H1 (cell line): ENCODE measurements at regions not wholly inside any gene's neighbourhood (a gene's known extent, or its start where the extent isn't known, plus 50 kb on each side); places are given as distances from the start of the nearest gene placed in this dataset.

Experiments used
- CTCF ChIA-PET: fragments of 300-600 bp; sonication (Branson Sonifier 250); formaldehyde crosslinking; loops from one replicate; lab custom pipeline; 2021; ENCODE audit not compliant: partially characterized antibody; lab: Charles Lee
- POLR2A ChIA-PET: fragments of 300-600 bp; sonication (Branson Sonifier 250); formaldehyde crosslinking; loops from one replicate; lab custom pipeline; 2021; ENCODE audit warnings: inconsistent platforms; ENCODE audit not compliant: partially characterized antibody; lab: Charles Lee
- DNase-seq, 2 experiments: peaks; one replicate each; pipeline versions ENCODE4 v3.0.0 to v3.0.0-alpha.2; 2010 to 2022; ENCODE audit warnings: low spot score in 2 of 2, low read depth in 1 of 2, mixed read lengths in 1 of 2
- FAIRE-seq: peaks from 2 replicates; lab custom pipeline; 2011; peaks lifted over from hg19 to GRCh38; lab: Jason Lieb, UNC
- H2AFZ ChIP-seq: 2 replicates; pipeline ENCODE4 v1.8.1; 2012; ENCODE audit warnings: low read length, inconsistent platforms
- H2AK5ac ChIP-seq: 2 replicates; pipeline ENCODE4 v1.6.1; 2013; ENCODE audit warnings: low read depth, low read length
- H2BK120ac ChIP-seq: replicated peaks from 2 replicates; pipeline ENCODE3; 2013; ENCODE audit warnings: low read depth, low read length, inconsistent platforms
- H2BK12ac ChIP-seq: 2 replicates; pipeline ENCODE4 v1.6.1; 2013; ENCODE audit warnings: low read depth, low read length
- H2BK15ac ChIP-seq: 2 replicates; pipeline ENCODE4 v1.6.1; 2013; ENCODE audit warnings: low read length
- H2BK20ac ChIP-seq: 2 replicates; pipeline ENCODE4 v1.6.1; 2013; ENCODE audit warnings: low read length
- H2BK5ac ChIP-seq: 2 replicates; pipeline ENCODE4 v1.6.1; 2013; ENCODE audit warnings: low read depth, low read length
- H3K14ac ChIP-seq: 2 replicates; pipeline ENCODE4 v1.6.1; 2013; ENCODE audit warnings: inconsistent platforms; ENCODE audit not compliant: insufficient read length
- H3K18ac ChIP-seq: 2 replicates; pipeline ENCODE4 v1.6.1; 2013; ENCODE audit warnings: low read length; ENCODE audit errors: extremely low read depth
- H3K23ac ChIP-seq: 2 replicates; pipeline ENCODE4 v1.6.1; 2013; ENCODE audit warnings: inconsistent platforms; ENCODE audit not compliant: insufficient read length
- H3K23me2 ChIP-seq: 2 replicates; pipeline ENCODE4 v1.6.1; 2013; ENCODE audit warnings: low read depth, low read length
- H3K27ac ChIP-seq: 2 replicates; pipeline ENCODE4 v1.6.1; 2011; ENCODE audit warnings: low read depth, low read length, inconsistent platforms
- H3K27me3 ChIP-seq, 4 experiments: replicated peaks in 1 of 4; 1 replicate in 1 of 4; 2 replicates in 3 of 4; pipeline versions ENCODE4 v1.6.1 to v1.8.1; 2011 to 2013; ENCODE audit warnings: low read length in 3 of 4, mild to moderate bottlenecking in 3 of 4, inconsistent platforms in 2 of 4, mixed read lengths in 2 of 4, moderate library complexity in 1 of 4; ENCODE audit not compliant: control insufficient read depth in 3 of 4, insufficient read depth in 3 of 4; ENCODE audit errors: extremely low read depth in 1 of 4
- H3K36me3 ChIP-seq, 4 experiments: 2 replicates each; pipeline versions ENCODE4 v1.6.1 to v1.8.1; 2011 to 2013; ENCODE audit warnings: mild to moderate bottlenecking in 4 of 4, low read length in 3 of 4, moderate library complexity in 2 of 4, control low read depth in 1 of 4, inconsistent platforms in 1 of 4; ENCODE audit not compliant: insufficient read depth in 4 of 4, control insufficient read depth in 2 of 4
- H3K4ac ChIP-seq: replicated peaks from 2 replicates; pipeline ENCODE3; 2013; ENCODE audit warnings: low read length, low read depth, mixed read lengths, inconsistent platforms; ENCODE audit not compliant: insufficient read length
- H3K4me1 ChIP-seq, 4 experiments: replicated peaks in 1 of 4; 1 replicate in 1 of 4; 2 replicates in 3 of 4; pipeline versions ENCODE4 v1.6.1 to v1.8.1; 2011 to 2013; ENCODE audit warnings: low read length in 3 of 4, inconsistent platforms in 2 of 4, mixed read lengths in 1 of 4; ENCODE audit not compliant: insufficient read depth in 4 of 4, control insufficient read depth in 3 of 4
- H3K4me2 ChIP-seq, 2 experiments: 2 replicates each; pipeline versions ENCODE4 v1.6.1 to v1.8.1; 2011 to 2013; ENCODE audit warnings: low read depth in 2 of 2, low read length in 2 of 2, control low read depth in 1 of 2, inconsistent platforms in 1 of 2, mild to moderate bottlenecking in 1 of 2; ENCODE audit not compliant: insufficient read depth in 1 of 2
- H3K4me3 ChIP-seq, 4 experiments: fragments of 200-600, 300-600 bp in 1 of 4; sonication (generic), shearing (Covaris generic), sonication (Bioruptor Twin) in 1 of 4; 2 replicates each; pipeline versions ENCODE4 v1.5.1 to v1.8.1; 2011 to 2016; ENCODE audit warnings: low read length in 4 of 4, low read depth in 3 of 4, control low read depth in 2 of 4, inconsistent platforms in 2 of 4, mild to moderate bottlenecking in 2 of 4, mixed read lengths in 1 of 4, moderate library complexity in 1 of 4; ENCODE audit not compliant: insufficient read depth in 2 of 4; ENCODE audit errors: extremely low read depth in 1 of 4
- H3K56ac ChIP-seq: replicated peaks from 2 replicates; pipeline ENCODE3; 2013; ENCODE audit warnings: low read depth, mild to moderate bottlenecking, mixed read lengths, low read length, inconsistent platforms; ENCODE audit not compliant: insufficient read length
- H3K79me1 ChIP-seq: 2 replicates; pipeline ENCODE4 v1.6.1; 2013; ENCODE audit warnings: low read depth, low read length, control low read depth
- H3K79me2 ChIP-seq, 2 experiments: 2 replicates each; pipeline versions ENCODE4 v1.6.1 to v1.8.1; 2012 to 2013; ENCODE audit warnings: low read length in 2 of 2, mild to moderate bottlenecking in 2 of 2, inconsistent platforms in 1 of 2; ENCODE audit not compliant: insufficient read depth in 2 of 2, control insufficient read depth in 1 of 2
- H3K9ac ChIP-seq, 4 experiments: replicated peaks in 1 of 4; 1 replicate in 1 of 4; 2 replicates in 3 of 4; pipeline versions ENCODE4 v1.6.1 to v1.8.1; 2011 to 2013; ENCODE audit warnings: low read depth in 3 of 4, low read length in 3 of 4, control low read depth in 2 of 4, mild to moderate bottlenecking in 2 of 4, moderate library complexity in 2 of 4, inconsistent platforms in 1 of 4; ENCODE audit errors: extremely low read depth in 1 of 4
- H3K9me3 ChIP-seq, 2 experiments: 2 replicates each; pipeline versions ENCODE4 v1.6.1 to v1.8.1; 2012 to 2013; ENCODE audit warnings: mild to moderate bottlenecking in 2 of 2, moderate library complexity in 2 of 2, control low read depth in 1 of 2, inconsistent platforms in 1 of 2, low read depth in 1 of 2, low read length in 1 of 2, mixed read lengths in 1 of 2; ENCODE audit not compliant: insufficient read depth in 2 of 2
- H4K20me1 ChIP-seq, 2 experiments: replicated peaks in 1 of 2; 2 replicates each; pipeline versions ENCODE3 to v1.8.1; 2011 to 2013; ENCODE audit warnings: inconsistent platforms in 2 of 2, low read length in 2 of 2, mild to moderate bottlenecking in 1 of 2; ENCODE audit not compliant: insufficient read depth in 2 of 2, control insufficient read depth in 1 of 2
- H4K5ac ChIP-seq: 2 replicates; pipeline ENCODE4 v1.6.1; 2013; ENCODE audit warnings: low read length, low read depth, mixed read lengths, inconsistent platforms; ENCODE audit not compliant: insufficient read length
- H4K8ac ChIP-seq: 2 replicates; pipeline ENCODE4 v1.8.0; 2013; ENCODE audit warnings: mild to moderate bottlenecking, moderate library complexity, low read length, inconsistent platforms; ENCODE audit not compliant: insufficient read depth; ENCODE audit errors: extremely low read depth
- H4K91ac ChIP-seq: replicated peaks from 2 replicates; pipeline ENCODE3; 2013; ENCODE audit warnings: low read length, mixed read lengths, inconsistent platforms; ENCODE audit not compliant: insufficient read length
- KDM5A ChIP-seq: fragments of 200-600 bp; IDR thresholded peaks from 2 replicates; pipeline ENCODE4 v1.7.1; 2012; ENCODE audit warnings: mild to moderate bottlenecking, low read length, inconsistent platforms, mixed read lengths
- SIN3A ChIP-seq, 2 experiments: IDR thresholded peaks in 1 of 2; conservative IDR thresholded peaks in 1 of 2; 2 replicates each; pipeline ENCODE4 v1.6.1; 2011 to 2012; ENCODE audit warnings: low read length in 2 of 2, improper control_type of control experiment in 1 of 2, low read depth in 1 of 2, mild to moderate bottlenecking in 1 of 2
- SIRT6 ChIP-seq: IDR thresholded peaks from one replicate; pipeline ENCODE4 v1.7.1; 2012; ENCODE audit warnings: low read length, inconsistent platforms
- WGBS, 2 experiments: shearing (Covaris generic) in 1 of 2; methylation state at CpG; one replicate each; pipeline versions ENCODE4 v1.1.6 to v1.1.7; 2013 to 2015; ENCODE audit warnings: low lambda C conversion rate in 2 of 2, mixed read lengths in 2 of 2, inconsistent platforms in 1 of 2, low coverage in 1 of 2, missing lambda C conversion rate in 1 of 2; ENCODE audit not compliant: insufficient replicate concordance in 2 of 2, insufficient coverage in 1 of 2, insufficient read length in 1 of 2; ENCODE audit errors: extremely low coverage in 1 of 2, missing lambda C conversion rate in 1 of 2; 5-methylcytosine and 5-hydroxymethylcytosine counted together
- TF ChIP-seq, protein P1 (sequence below): IDR thresholded peaks from 2 replicates; pipeline ENCODE4 v1.6.1; 2012; ENCODE audit warnings: low read length, inconsistent platforms

DNA sequence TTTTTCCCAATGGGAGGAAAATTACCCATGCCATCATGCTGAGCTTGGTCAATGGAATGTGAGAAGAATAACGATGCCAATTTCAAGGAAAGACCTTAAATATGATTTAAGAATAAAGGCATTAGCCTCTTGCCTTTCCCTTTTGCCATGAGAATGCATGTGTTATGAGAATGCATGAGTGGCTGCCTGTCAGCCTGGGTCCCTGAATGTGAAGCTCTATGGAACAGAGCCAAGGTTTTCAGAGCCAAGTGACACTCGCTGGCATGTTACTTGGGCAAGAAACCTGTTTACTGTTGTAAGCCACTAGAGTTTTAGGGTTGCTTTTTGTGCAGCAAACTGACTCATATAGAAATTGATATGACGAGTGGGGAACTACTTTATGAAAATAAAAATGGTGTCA is 75.7 kb downstream of the JRKL start:
- Histone ChIP-seq H3K27me3 (peaks cover 0 to 2% (median 0%) of the 10 kb centered on the region in 4 experiments; a peak in 1 of 7 replicates), H4K8ac (no peak overlapping the region), H3K4ac (no peak overlapping the region), H4K5ac (no peak overlapping the region), H3K79me2 (no peaks in the 10 kb centered on the region), H2AK5ac (no peak overlapping the region), H3K27ac (no peak overlapping the region), H2BK5ac (no peak overlapping the region), H3K4me3 (no peak overlapping the region), H3K18ac (no peak overlapping the region), H2BK12ac (no peak overlapping the region), H3K4me1 (peaks cover 0 to 3% (median 0%) of the 10 kb centered on the region in 4 experiments; a peak in 1 of 7 replicates), H4K91ac (no peak overlapping the region), H3K23me2 (no peaks in the 10 kb centered on the region), H3K79me1 (no peaks in the 10 kb centered on the region), H2BK120ac (no peak overlapping the region), H3K56ac (no peak overlapping the region), H3K9ac (no peak overlapping the region), H2BK20ac (no peak overlapping the region), H3K36me3 (no peaks in the 10 kb centered on the region), H2BK15ac (no peak overlapping the region), H2AFZ (no peak overlapping the region), H3K14ac (no peak overlapping the region), H3K4me2 (no peak overlapping the region), H3K23ac (no peak overlapping the region), H4K20me1 (no peaks in the 10 kb centered on the region), H3K9me3 (no peaks in the 10 kb centered on the region)
- 79% methylated on average over 3 of the region's 3 CpGs; no CpG with 5 or more reads in 1 of the 2 experiments for WGBS, 2 experiments
- DNase-seq, result no peak
- FAIRE-seq, result peak; percentile 50
- POLR2A ChIA-PET, result interaction anchor here (1.0 kb wide), 1 partner anchor 680 kb away, joined by 3 read pairs; no protein-coding TSS in a partner anchor
- CTCF ChIA-PET, result interaction anchor here (0.8 to 2.7 kb wide), 17 partner anchors 11 to 804 kb away, joined by 3 to 14 read pairs (median 3); no protein-coding TSS in a partner anchor
- TF ChIP-seq SIRT6 (no peak), SIN3A (conservative IDR thresholded peaks at IDR 0.05 in 1 of 2, IDR thresholded peaks at IDR 0.05 in 1 of 2; ENCODE audit: low read depth in 1 of 2, low read length in 2 of 2) (no peak), KDM5A (no peak)
- TF ChIP-seq, protein P1, sequence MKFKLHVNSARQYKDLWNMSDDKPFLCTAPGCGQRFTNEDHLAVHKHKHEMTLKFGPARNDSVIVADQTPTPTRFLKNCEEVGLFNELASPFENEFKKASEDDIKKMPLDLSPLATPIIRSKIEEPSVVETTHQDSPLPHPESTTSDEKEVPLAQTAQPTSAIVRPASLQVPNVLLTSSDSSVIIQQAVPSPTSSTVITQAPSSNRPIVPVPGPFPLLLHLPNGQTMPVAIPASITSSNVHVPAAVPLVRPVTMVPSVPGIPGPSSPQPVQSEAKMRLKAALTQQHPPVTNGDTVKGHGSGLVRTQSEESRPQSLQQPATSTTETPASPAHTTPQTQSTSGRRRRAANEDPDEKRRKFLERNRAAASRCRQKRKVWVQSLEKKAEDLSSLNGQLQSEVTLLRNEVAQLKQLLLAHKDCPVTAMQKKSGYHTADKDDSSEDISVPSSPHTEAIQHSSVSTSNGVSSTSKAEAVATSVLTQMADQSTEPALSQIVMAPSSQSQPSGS, result no peak
